ENCODE measurements at regions not wholly inside any gene's neighbourhood (a gene's known extent, or its start where the extent isn't known, plus 50 kb on each side); places are given as distances from the start of the nearest gene placed in this dataset.

DNA sequence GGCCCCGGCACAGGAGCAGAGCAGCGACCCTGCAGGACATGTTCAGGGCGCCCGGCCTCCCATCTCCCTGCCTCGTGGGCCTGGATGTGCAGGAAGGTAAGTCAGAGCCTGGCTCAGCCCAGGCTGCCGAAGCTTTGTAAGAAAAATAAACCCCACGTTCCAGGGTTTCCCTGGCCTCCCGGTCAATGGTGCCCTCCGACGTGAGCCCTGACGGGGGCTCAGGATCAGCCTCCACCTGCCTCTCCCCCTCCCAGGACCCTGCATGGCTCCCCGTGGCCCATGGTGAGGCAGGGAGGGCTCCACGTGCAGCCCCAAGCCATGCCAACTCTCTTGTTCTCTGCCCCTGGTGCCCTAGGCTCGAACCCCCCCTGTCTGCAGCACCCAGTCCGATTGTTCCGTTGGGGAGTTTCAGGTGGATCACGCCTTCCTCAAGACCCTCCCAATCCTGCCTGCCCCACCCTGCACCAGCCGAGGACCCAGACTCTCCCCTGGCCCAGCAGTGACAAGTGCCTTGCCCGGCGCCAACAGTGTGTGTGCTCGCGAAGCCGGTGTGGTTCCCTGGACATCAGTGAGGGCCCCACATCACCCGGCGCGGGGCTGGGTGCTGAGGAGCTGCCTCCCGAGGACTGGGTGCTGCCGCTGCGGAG, 73.2 kb downstream of the PDGFA start:
- TF ChIP-seq CBX3 (IDR thresholded peaks at IDR 0.05; ENCODE audit: borderline replicate concordance, low read depth) (no peak), SUZ12 (IDR thresholded peaks at IDR 0.05; ENCODE audit: unreplicated experiment) (no peak), YY1 (IDR thresholded peaks at IDR 0.05; ENCODE audit: low read depth, low read length) (no peak), IKZF1 (conservative IDR thresholded peaks at IDR 0.05) (no peak)
- TF ChIP-seq, protein P1, sequence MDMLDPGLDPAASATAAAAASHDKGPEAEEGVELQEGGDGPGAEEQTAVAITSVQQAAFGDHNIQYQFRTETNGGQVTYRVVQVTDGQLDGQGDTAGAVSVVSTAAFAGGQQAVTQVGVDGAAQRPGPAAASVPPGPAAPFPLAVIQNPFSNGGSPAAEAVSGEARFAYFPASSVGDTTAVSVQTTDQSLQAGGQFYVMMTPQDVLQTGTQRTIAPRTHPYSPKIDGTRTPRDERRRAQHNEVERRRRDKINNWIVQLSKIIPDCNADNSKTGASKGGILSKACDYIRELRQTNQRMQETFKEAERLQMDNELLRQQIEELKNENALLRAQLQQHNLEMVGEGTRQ (IDR thresholded peaks at IDR 0.05; ENCODE audit: borderline replicate concordance, low read depth, low read length) = no peak
- TF ChIP-seq, protein P2, sequence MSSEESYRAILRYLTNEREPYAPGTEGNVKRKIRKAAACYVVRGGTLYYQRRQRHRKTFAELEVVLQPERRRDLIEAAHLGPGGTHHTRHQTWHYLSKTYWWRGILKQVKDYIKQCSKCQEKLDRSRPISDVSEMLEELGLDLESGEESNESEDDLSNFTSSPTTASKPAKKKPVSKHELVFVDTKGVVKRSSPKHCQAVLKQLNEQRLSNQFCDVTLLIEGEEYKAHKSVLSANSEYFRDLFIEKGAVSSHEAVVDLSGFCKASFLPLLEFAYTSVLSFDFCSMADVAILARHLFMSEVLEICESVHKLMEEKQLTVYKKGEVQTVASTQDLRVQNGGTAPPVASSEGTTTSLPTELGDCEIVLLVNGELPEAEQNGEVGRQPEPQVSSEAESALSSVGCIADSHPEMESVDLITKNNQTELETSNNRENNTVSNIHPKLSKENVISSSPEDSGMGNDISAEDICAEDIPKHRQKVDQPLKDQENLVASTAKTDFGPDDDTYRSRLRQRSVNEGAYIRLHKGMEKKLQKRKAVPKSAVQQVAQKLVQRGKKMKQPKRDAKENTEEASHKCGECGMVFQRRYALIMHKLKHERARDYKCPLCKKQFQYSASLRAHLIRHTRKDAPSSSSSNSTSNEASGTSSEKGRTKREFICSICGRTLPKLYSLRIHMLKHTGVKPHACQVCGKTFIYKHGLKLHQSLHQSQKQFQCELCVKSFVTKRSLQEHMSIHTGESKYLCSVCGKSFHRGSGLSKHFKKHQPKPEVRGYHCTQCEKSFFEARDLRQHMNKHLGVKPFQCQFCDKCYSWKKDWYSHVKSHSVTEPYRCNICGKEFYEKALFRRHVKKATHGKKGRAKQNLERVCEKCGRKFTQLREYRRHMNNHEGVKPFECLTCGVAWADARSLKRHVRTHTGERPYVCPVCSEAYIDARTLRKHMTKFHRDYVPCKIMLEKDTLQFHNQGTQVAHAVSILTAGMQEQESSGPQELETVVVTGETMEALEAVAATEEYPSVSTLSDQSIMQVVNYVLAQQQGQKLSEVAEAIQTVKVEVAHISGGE (CRISPR knock-in tag; IDR thresholded peaks at IDR 0.05) = no peak
- TF ChIP-seq, protein P3, sequence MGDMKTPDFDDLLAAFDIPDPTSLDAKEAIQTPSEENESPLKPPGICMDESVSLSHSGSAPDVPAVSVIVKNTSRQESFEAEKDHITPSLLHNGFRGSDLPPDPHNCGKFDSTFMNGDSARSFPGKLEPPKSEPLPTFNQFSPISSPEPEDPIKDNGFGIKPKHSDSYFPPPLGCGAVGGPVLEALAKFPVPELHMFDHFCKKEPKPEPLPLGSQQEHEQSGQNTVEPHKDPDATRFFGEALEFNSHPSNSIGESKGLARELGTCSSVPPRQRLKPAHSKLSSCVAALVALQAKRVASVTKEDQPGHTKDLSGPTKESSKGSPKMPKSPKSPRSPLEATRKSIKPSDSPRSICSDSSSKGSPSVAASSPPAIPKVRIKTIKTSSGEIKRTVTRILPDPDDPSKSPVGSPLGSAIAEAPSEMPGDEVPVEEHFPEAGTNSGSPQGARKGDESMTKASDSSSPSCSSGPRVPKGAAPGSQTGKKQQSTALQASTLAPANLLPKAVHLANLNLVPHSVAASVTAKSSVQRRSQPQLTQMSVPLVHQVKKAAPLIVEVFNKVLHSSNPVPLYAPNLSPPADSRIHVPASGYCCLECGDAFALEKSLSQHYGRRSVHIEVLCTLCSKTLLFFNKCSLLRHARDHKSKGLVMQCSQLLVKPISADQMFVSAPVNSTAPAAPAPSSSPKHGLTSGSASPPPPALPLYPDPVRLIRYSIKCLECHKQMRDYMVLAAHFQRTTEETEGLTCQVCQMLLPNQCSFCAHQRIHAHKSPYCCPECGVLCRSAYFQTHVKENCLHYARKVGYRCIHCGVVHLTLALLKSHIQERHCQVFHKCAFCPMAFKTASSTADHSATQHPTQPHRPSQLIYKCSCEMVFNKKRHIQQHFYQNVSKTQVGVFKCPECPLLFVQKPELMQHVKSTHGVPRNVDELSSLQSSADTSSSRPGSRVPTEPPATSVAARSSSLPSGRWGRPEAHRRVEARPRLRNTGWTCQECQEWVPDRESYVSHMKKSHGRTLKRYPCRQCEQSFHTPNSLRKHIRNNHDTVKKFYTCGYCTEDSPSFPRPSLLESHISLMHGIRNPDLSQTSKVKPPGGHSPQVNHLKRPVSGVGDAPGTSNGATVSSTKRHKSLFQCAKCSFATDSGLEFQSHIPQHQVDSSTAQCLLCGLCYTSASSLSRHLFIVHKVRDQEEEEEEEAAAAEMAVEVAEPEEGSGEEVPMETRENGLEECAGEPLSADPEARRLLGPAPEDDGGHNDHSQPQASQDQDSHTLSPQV (IDR thresholded peaks at IDR 0.05) = no peak
- no peak for FAIRE-seq
- H3K9me3 ChIP-seq (replicated peaks; ENCODE audit: control insufficient read depth, insufficient read depth, low read length) = no peaks in the 10 kb centered on the region; the same call in 2 of the 3 replicates
- DNase-seq (ENCODE audit: low read depth, low spot score) = no peak
- H3K27me3 ChIP-seq (replicated peaks in 1 of 2; ENCODE audit: control insufficient read depth in 2 of 2, insufficient read depth in 2 of 2, low read length in 1 of 2) = no peaks in the 10 kb centered on the region
- no peak overlapping the region for H3K4me3 ChIP-seq
- no peaks in the 10 kb centered on the region for H3K79me2 ChIP-seq (ENCODE audit: control insufficient read depth, insufficient read depth, low read length)
- 53% methylated on average over 29 of the region's 29 CpGs for WGBS (ENCODE audit: insufficient coverage, insufficient replicate concordance, low lambda C conversion rate, missing lambda C conversion rate)
- in situ Hi-C loops (cut with MboI) = no loop called here
- ChIA-PET CTCF (no interaction called here), RAD21 (ENCODE audit: unreplicated experiment) (no interaction called here), SMC1A (ENCODE audit: uncharacterized antibody, unreplicated experiment) (interaction anchor here (0.6 to 1.0 kb wide), 2 partner anchors 42 to 192 kb away, joined by 3 read pairs; no protein-coding TSS in a partner anchor), POLR2A (no interaction called here)
- H4K20me1 ChIP-seq (ENCODE audit: control insufficient read depth, insufficient read depth) = no peaks in the 10 kb centered on the region
- no TSS peak for BruUV-seq (replicated peaks)
- intact Hi-C loops (cut with micrococcal nuclease; ENCODE audit: unreplicated experiment) = no loop called here
- H3K4me1 ChIP-seq (ENCODE audit: control insufficient read depth, insufficient read depth, low read length) = no peaks in the 10 kb centered on the region
- no peak overlapping the region for H3K9ac ChIP-seq (ENCODE audit: control insufficient read depth, insufficient read depth, low read length)
- ATAC-seq = no peak
- no peaks in the 10 kb centered on the region for H3K36me3 ChIP-seq (ENCODE audit: control insufficient read depth in 2 of 2, insufficient read depth in 2 of 2, low read length in 1 of 2)
- no peak overlapping the region for H3K4me2 ChIP-seq (ENCODE audit: control insufficient read depth, insufficient read depth)
- H2AFZ ChIP-seq (ENCODE audit: control insufficient read depth, low read depth, low read length) = no peak overlapping the region
- no peak overlapping the region for H3K27ac ChIP-seq (ENCODE audit: control insufficient read depth, insufficient read depth)

All from GM12878 (cell line).